GM18502 (cell line): ENCODE measurements at regions not wholly inside any gene's neighbourhood (a gene's known extent, or its start where the extent isn't known, plus 50 kb on each side); places are given as distances from the start of the nearest gene placed in this dataset.

Source experiments
- ATAC-seq: cut with Tn5 transposase; IDR thresholded peaks from one replicate; pipeline ENCODE4 v1.9.1; 2021; ENCODE audit warnings: mild to moderate bottlenecking; ENCODE audit not compliant: unreplicated experiment, poor library complexity

GRCh38 chr3:148420242-148420641 lies 277.5 kb upstream of the AGTR1 start:
- ATAC-seq: no peak

GRCh38 chr3:148428862-148429605 lies 268.7 kb upstream of the AGTR1 start:
- ATAC-seq: no peak

DNA sequence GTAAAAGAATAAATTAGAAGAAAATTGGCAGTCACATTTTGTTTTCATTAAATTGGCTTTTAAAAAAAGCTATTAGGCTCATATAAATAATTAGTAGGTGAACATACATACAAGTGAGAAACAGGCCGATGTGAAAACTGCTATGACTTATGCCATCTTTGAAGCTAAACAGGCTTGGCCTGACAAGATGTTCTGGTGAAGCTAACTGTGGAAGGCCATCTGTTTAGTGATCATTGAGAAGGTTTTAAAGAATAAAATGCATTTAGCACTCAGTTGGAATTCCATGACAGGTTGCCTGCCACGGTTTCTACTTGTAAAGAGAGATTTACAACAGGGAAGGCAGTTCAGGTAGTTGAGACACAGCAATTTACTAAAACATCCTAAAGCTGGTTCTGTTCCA lies 264.0 kb upstream of the AGTR1 start:
- ATAC-seq: no peak

- ATAC-seq: no peak
Measured at GRCh38 chr3:148435534-148435933, 262.2 kb upstream of the AGTR1 start.

- ATAC-seq: peak; percentile 83
Measured at GRCh38 chr3:148439254-148439822, 258.4 kb upstream of the AGTR1 start.

DNA sequence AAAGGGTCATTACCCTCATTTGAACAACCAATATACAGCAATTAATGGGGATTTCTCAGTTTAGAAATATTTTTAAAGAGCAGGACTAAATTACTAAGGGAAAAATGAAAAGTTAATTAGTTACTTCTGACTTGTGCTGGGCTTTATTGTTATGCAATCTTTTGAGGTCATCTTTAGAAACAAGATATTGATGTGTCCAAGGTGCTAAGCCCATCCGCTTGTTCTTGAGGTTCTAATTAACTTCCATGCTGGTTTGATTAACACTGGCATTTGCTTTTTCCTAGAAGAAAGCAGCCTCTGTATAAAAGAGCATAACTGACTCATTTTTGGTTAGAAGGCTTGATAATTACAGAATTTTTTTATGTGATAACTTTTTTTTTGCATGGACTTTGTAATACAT lies 256.5 kb upstream of the AGTR1 start:
- ATAC-seq: no peak

DNA sequence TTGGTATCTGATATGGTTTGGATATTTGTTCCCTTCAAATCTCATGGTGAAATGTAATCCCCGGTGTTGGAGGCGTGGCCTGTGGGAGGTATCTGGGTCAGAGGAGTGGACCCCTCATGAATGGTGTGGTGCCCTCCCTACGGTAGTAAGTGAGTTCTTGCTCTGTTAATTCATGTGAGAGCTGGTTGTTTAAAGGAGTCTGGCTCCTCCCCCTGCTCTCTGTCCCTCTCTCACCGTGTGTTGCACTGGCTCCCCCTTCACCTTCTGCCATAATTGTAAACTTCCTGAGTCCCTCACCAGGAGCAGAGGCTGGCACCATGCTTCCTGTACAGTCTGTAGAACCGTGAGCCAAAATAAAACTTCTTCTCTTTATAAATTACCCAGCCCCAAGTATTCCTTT lies 246.9 kb upstream of the AGTR1 start:
- no peak for ATAC-seq

DNA sequence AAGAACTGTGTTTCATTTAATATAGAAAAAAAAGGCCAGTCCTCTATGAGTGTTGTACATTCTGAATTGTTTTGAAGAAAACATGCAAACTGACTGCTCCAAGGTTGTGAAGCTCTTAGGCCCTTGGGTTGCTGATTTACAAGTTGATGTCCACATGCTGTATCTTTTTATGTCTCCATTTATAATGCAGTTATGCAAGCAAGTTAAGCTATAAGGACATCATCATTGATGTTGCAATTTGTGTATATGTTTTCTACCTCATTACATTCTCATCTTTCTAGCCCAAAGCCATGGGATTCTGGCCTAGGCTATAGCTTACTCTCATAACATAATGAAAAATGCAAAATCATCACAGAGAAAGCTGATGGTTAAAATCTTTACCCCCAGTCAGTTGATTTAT lies 245.7 kb upstream of the AGTR1 start:
- no peak for ATAC-seq

DNA sequence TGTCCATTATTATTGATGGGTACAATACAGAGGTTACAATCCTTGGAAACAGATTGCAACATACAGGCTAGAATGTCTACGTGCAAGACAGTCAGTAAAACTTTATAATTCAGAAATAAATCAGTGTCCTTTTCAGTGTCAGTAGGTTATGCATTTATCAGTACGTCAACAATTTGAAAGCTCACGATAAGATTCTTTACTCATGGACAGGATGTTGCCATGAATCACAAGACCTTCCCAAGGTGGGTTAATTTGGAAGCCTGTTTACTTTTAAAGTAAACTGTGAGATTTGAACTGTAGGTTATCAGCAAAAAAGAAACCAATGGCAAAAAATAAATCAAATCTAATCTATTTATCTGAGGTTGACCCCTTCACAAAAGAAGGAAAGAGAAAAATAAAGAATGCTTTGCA lies 243.9 kb upstream of the AGTR1 start:
- ATAC-seq: no peak

GRCh38 chr3:148455098-148455497 lies 242.6 kb upstream of the AGTR1 start:
- no peak for ATAC-seq

DNA sequence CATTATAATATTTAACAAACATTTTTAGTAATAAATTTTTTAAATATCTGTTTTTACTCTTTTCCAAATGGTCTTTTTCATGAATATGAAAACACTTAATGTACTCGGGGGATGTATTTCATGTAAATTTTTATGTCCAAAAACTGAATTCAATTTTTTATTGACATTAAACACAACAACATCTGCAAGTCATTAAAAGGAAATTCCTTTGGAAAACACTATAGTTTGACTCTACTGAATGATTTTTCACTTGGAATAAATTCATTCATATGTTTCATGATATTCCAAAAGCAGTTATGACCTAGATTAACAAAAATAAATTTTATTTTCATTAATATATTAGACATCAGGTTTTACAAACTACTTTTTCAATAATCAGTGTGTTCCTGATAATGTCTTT lies 239.8 kb upstream of the AGTR1 start:
- ATAC-seq: no peak

DNA sequence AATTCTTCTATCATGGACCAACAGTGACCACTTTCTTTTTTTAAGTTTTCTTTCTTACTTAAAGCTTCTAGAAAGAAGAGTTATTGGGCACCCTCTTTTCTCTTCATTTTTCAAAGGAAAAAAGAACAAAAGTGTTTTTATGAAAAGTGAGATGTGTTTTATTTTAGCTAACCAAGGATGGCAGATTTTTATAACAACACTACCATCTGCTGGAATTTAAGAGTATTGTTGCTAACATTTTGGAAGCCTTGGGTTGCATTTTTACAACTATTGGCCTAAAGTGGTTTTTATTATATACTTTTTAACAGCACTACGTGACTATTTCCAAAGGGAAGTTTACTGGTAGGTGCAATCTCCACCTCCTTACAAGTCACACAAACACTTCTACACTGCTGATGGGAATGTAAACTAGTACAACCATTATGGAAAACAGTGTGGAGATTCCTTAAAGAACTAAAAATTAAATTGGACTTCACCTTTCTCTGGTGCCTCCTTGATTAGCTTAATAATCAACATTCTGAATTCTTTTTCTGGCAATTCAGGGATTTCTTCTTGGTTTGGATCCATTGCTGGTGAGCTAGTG lies 237.7 kb upstream of the AGTR1 start:
- ATAC-seq: no peak

- ATAC-seq: no peak
Measured at GRCh38 chr3:148460686-148461085, 237.0 kb upstream of the AGTR1 start.

DNA sequence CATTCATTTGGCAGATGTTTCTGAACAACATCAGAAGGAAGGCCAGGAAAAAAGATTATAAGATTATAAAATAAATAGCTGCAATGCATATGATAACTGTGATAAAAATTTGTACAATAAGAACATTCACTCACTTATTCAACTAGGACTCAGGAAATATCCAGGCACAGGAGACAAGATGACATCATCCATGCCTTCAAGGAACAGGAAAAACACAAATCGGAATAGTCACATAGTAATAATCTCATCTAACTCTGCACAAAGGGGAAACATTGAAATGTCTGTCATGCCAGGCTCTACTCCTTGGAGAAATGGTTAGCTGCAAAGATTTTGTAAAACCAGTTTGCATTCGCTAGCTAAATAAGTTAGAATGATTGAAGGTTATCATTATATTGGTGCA lies 233.5 kb upstream of the AGTR1 start:
- ATAC-seq: no peak

- ATAC-seq: no peak
Measured at GRCh38 chr3:148466143-148466542, 231.6 kb upstream of the AGTR1 start.

GRCh38 chr3:148466980-148467740 lies 230.5 kb upstream of the AGTR1 start:
- no peak for ATAC-seq

DNA sequence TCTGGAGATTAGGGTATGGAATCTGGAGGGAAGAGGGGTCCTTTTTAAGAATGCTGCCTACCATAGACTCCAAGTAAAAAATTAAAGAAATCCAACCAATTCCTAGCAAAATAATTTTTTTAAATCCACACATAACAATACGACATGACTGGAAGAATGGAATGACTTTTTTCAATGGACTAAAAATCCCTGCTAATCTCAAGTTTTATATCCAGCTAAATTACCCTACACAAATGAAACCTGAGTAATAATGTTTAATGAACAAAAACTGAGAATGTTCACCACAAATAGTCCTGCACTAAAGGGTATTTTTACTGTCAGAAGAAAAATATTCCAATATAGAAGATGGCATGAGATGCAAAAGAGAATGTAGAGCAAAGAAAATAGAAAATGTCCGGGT lies 220.3 kb upstream of the AGTR1 start:
- no peak for ATAC-seq

- no peak for ATAC-seq
Measured at GRCh38 chr3:148493631-148494030, 204.1 kb upstream of the AGTR1 start.

DNA sequence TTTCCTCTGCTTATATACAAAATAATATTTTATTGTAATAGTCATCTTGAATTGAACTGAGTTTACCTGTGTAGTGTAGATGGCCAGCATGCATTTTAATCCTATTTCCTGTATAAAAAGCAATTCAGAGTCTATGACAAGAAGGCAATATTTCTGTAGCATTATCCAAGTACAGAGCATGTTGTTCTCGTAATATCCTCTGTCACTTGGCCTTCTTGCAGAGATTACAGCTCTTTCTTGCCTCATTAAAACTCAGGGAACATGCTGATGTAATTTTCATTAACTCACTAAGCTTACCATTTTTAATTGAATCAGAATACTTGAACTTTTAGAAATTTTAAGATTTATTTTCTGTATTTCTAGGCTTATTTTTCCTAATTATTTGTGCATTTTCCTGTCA lies 203.3 kb upstream of the AGTR1 start:
- no peak for ATAC-seq

DNA sequence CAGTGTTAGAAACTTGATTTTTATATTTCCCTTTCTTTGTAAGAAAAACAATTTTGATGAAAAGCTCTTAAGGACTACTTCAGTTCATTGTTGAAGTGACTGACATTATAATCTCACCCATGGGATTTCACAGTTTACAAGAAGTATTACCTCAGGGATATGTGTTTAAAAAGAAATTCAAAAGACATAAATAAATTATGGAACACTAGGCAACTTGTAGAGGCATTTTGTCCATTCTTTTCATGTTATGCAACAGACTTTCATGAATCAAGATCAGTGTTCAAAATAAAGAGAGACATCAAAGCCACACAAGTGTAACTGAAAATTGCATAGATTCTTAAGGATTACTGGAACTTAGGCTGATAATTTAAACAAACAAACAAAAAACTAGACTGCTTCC lies 196.8 kb upstream of the AGTR1 start:
- ATAC-seq: no peak

DNA sequence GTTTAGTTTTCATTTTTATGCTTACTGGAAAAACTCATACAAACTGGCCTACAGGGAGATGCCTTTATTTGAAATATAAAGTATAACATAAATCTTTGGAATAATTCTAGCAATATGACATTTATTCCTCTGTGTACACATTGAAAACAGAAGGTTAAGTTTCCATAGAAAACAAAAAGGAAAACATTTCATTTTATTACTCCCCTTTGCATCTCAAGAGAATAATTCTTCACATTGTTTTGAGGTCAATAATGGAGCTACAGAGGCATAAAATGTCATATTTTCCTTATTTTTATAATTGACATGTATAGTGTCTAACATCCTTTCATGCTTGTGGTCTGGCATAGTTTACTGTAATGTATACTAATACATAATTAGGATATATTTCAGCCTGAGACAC lies 187.6 kb upstream of the AGTR1 start:
- ATAC-seq: no peak
